ENCODE measurements at regions not wholly inside any gene's neighbourhood (a gene's known extent, or its start where the extent isn't known, plus 50 kb on each side); places are given as distances from the start of the nearest gene placed in this dataset.

DNA sequence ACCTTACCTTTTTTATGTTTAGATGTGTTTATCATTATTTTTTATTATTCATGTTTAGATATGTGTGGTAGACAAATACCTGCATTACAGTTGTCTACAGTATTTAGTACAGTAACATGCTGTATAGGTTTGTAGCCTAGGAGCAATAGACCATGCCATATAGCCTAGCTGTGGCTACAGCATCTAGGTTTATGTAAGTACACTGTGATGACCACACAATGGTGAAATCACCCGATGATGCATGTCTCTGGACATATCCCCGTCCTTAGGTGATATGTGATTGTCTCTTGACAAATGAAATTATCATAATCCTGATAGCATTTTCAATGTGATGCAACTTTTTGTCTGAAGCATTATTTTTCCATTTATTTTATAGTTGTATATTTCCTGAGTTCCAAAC lies 121.2 kb downstream of the DISP1 start:
- TF ChIP-seq ZNF274 (IDR thresholded peaks at IDR 0.05; ENCODE audit: low read depth, low read length): no peak
- TF ChIP-seq SUZ12 (IDR thresholded peaks at IDR 0.05; ENCODE audit: extremely low read depth, insufficient read depth, insufficient read length): no peak
- no peak for TF ChIP-seq YY1 (IDR thresholded peaks at IDR 0.05; ENCODE audit: insufficient read depth, insufficient read length)
